GM12865 (cell line): ENCODE measurements at regions not wholly inside any gene's neighbourhood (a gene's known extent, or its start where the extent isn't known, plus 50 kb on each side); places are given as distances from the start of the nearest gene placed in this dataset.

Experiments used
- DNase-seq: peaks from one replicate; pipeline ENCODE4 v3.0.0; 2010; ENCODE audit warnings: low read depth
- H3K4me3 ChIP-seq: 2 replicates; pipeline ENCODE4 v1.5.1; 2011; ENCODE audit warnings: mild to moderate bottlenecking, low read depth, low read length, control low read depth
- CTCF ChIP-seq: IDR thresholded peaks from 2 replicates; pipeline ENCODE4 v1.5.1; 2011; ENCODE audit warnings: low read length, control low read depth, low read depth, inconsistent platforms; ENCODE audit not compliant: insufficient read depth; ENCODE audit errors: missing control alignments

- TF ChIP-seq CTCF = no peak
- no peak for DNase-seq
- no peak overlapping the region for H3K4me3 ChIP-seq
These were observed 334.7 kb upstream of the NR3C2 start for GRCh38 chr4:148776941-148777340.

- no peak for DNase-seq
- no peak overlapping the region for H3K4me3 ChIP-seq
- no peak for TF ChIP-seq CTCF
These were observed 331.9 kb upstream of the NR3C2 start for GRCh38 chr4:148774134-148774533.

GRCh38 chr4:148773313-148773712 is 331.1 kb upstream of the NR3C2 start:
- DNase-seq = no peak
- TF ChIP-seq CTCF = no peak
- no peak overlapping the region for H3K4me3 ChIP-seq

GRCh38 chr4:148770848-148771247 is 328.6 kb upstream of the NR3C2 start:
- no peak for TF ChIP-seq CTCF
- H3K4me3 ChIP-seq = no peak overlapping the region
- no peak for DNase-seq

- TF ChIP-seq CTCF = no peak
- DNase-seq = no peak
- H3K4me3 ChIP-seq = no peak overlapping the region
These were observed 328.2 kb upstream of the NR3C2 start for GRCh38 chr4:148770377-148770776.

- no peak for DNase-seq
- no peak overlapping the region for H3K4me3 ChIP-seq
- TF ChIP-seq CTCF = no peak
These were observed 322.5 kb upstream of the NR3C2 start for GRCh38 chr4:148764720-148765119.

- TF ChIP-seq CTCF = no peak
- no peak for DNase-seq
These were observed 315.0 kb upstream of the NR3C2 start for GRCh38 chr4:148757171-148757570.

More at GRCh38 chr4:148757171-148757570, 315.0 kb upstream of the NR3C2 start:
- no peak overlapping the region for H3K4me3 ChIP-seq
